CD4-positive, CD25-positive, alpha-beta regulatory T cell (primary cell): ENCODE measurements at regions not wholly inside any gene's neighbourhood (a gene's known extent, or its start where the extent isn't known, plus 50 kb on each side); places are given as distances from the start of the nearest gene placed in this dataset.
"Not testable (repeated sequence)": the region's sequence is repeated elsewhere in the genome, so short reads cannot be mapped to it uniquely, and the experiment has no call there.

Experiments
- ATAC-seq, 2 donors: fragments of 150-1000 bp; cut with Tn5 transposase; one replicate each; pipeline ENCODE4 v1.10.0; 2021; ENCODE audit warnings: low read depth in 2 of 2, moderate number of reproducible peaks in 2 of 2, moderate library complexity in 1 of 2
- DNase-seq, 3 donors: peaks; one replicate each; pipeline versions ENCODE4 v3.0.0 to v3.0.0-alpha.2; 2012 to 2022; ENCODE audit warnings: mixed read lengths in 1 of 3
- H3K27ac ChIP-seq: one replicate; pipeline ENCODE4 v1.7.0; 2013; ENCODE audit warnings: mild to moderate bottlenecking, low read length; ENCODE audit not compliant: insufficient read depth, poor library complexity, severe bottlenecking
- H3K27me3 ChIP-seq: one replicate; pipeline ENCODE4 v1.7.0; 2013; ENCODE audit warnings: low read length; ENCODE audit not compliant: control insufficient read depth, insufficient read depth
- H3K36me3 ChIP-seq: one replicate; pipeline ENCODE4 v1.7.0; 2013; ENCODE audit warnings: mild to moderate bottlenecking, low read length, moderate library complexity; ENCODE audit not compliant: control insufficient read depth, insufficient read depth
- H3K4me1 ChIP-seq: 2 replicates; pipeline ENCODE4 v1.7.0; 2013; ENCODE audit warnings: mild to moderate bottlenecking, low read length; ENCODE audit not compliant: insufficient read depth, control insufficient read depth, poor library complexity, severe bottlenecking
- H3K4me3 ChIP-seq: one replicate; pipeline ENCODE4 v1.7.0; 2013; ENCODE audit warnings: low read depth, mild to moderate bottlenecking, low read length, moderate library complexity
- H3K9me3 ChIP-seq, 2 experiments: 1 replicate in 1 of 2; 2 replicates in 1 of 2; pipeline ENCODE4 v1.7.0; 2013; ENCODE audit warnings: low read length in 2 of 2, mild to moderate bottlenecking in 1 of 2, moderate library complexity in 1 of 2; ENCODE audit not compliant: control insufficient read depth in 2 of 2
- H3K27ac Mint-ChIP-seq, 3 donors: one replicate each; pipeline ENCODE4 v1.8.0; 2020 to 2022; ENCODE audit warnings: mild to moderate bottlenecking in 3 of 3, mixed read lengths in 3 of 3, moderate library complexity in 2 of 3
- H3K27me3 Mint-ChIP-seq: one replicate; pipeline ENCODE4 v1.8.0; 2022; ENCODE audit warnings: mild to moderate bottlenecking, mixed read lengths
- H3K36me3 Mint-ChIP-seq: one replicate; pipeline ENCODE4 v1.8.0; 2020; ENCODE audit warnings: mixed read lengths
- H3K4me1 Mint-ChIP-seq, 4 donors: one replicate each; pipeline ENCODE4 v1.8.0; 2020 to 2022; ENCODE audit warnings: mixed read lengths in 4 of 4, mild to moderate bottlenecking in 1 of 4
- H3K4me3 Mint-ChIP-seq, 4 donors: one replicate each; pipeline ENCODE4 v1.8.0; 2020 to 2022; ENCODE audit warnings: mild to moderate bottlenecking in 4 of 4, mixed read lengths in 4 of 4, moderate library complexity in 3 of 4
- H3K9me3 Mint-ChIP-seq, 7 donors: one replicate each; pipeline ENCODE4 v1.8.0; 2020 to 2022; ENCODE audit warnings: mixed read lengths in 7 of 7, mild to moderate bottlenecking in 3 of 7, moderate library complexity in 2 of 7

GRCh38 chr1:148292915-148293314 is 140.8 kb upstream of the NBPF11 start:
- Mint-ChIP-seq H3K27me3 (peaks cover 23% of the 10 kb centered on the region), H3K27ac (no peak overlapping the region)

GRCh38 chr1:148290881-148291280 is 138.8 kb upstream of the NBPF11 start:
- H3K27me3 ChIP-seq = peaks cover 7% of the 10 kb centered on the region
- H3K4me1 ChIP-seq = no peaks in the 10 kb centered on the region
- H3K36me3 ChIP-seq = no peaks in the 10 kb centered on the region
- no peak for ATAC-seq
- H3K36me3 Mint-ChIP-seq = no peaks in the 10 kb centered on the region
- H3K9me3 Mint-ChIP-seq = peaks cover 0 to 3% (median 0%) of the 10 kb centered on the region in 7 donors
- DNase-seq = no peak
- H3K4me3 Mint-ChIP-seq = no peak overlapping the region
- H3K27me3 Mint-ChIP-seq = peaks cover 37% of the 10 kb centered on the region
- no peak overlapping the region for H3K27ac ChIP-seq
- no peak overlapping the region for H3K27ac Mint-ChIP-seq
- no peak overlapping the region for H3K4me3 ChIP-seq
- H3K9me3 ChIP-seq = no peaks in the 10 kb centered on the region
- H3K4me1 Mint-ChIP-seq = no peaks in the 10 kb centered on the region

More at GRCh38 chr1:148292915-148293314, 140.8 kb upstream of the NBPF11 start:
- H3K9me3 Mint-ChIP-seq = no peaks in the 10 kb centered on the region
- DNase-seq = no peak
- no peak overlapping the region for H3K4me3 Mint-ChIP-seq
- H3K9me3 ChIP-seq = no peaks in the 10 kb centered on the region
- no peaks in the 10 kb centered on the region for H3K36me3 ChIP-seq
- no peaks in the 10 kb centered on the region for H3K4me1 Mint-ChIP-seq
- no peaks in the 10 kb centered on the region for H3K4me1 ChIP-seq
- no peak overlapping the region for H3K4me3 ChIP-seq
- H3K27ac ChIP-seq = no peak overlapping the region
- H3K36me3 Mint-ChIP-seq = no peaks in the 10 kb centered on the region
- no peak for ATAC-seq
- H3K27me3 ChIP-seq = peaks cover 7% of the 10 kb centered on the region

GRCh38 chr1:148289647-148290046 is 137.6 kb upstream of the NBPF11 start:
- ATAC-seq (no peak), DNase-seq (no peak)
- Mint-ChIP-seq H3K4me3 (no peak overlapping the region), H3K27ac (peak overlapping the region in 1 of 3 donors; percentile 10), H3K4me1 (no peaks in the 10 kb centered on the region), H3K9me3 (peaks cover 0 to 3% (median 0%) of the 10 kb centered on the region in 7 donors), H3K36me3 (no peaks in the 10 kb centered on the region), H3K27me3 (peaks cover 30% of the 10 kb centered on the region)
- Histone ChIP-seq H3K4me1 (no peaks in the 10 kb centered on the region), H3K9me3 (no peaks in the 10 kb centered on the region), H3K4me3 (no peak overlapping the region), H3K36me3 (no peaks in the 10 kb centered on the region), H3K27me3 (peaks cover 7% of the 10 kb centered on the region), H3K27ac (no peak overlapping the region)

GRCh38 chr1:148285946-148286345 is 133.9 kb upstream of the NBPF11 start:
- not testable (repeated sequence) for H3K36me3 Mint-ChIP-seq

GRCh38 chr1:148280831-148281572 is 128.9 kb upstream of the NBPF11 start:
- Mint-ChIP-seq H3K4me1 (peaks cover 2 to 12% (median 6%) of the 10 kb centered on the region in 4 donors), H3K27me3 (peaks cover 45% of the 10 kb centered on the region), H3K4me3 (peak overlapping the region in 3 of 4 donors; percentile 38 to 93 (median 83))
- peaks cover 22% of the 10 kb centered on the region for H3K27me3 ChIP-seq
- peak; percentile 77 to 86 for ATAC-seq
- H3K27ac Mint-ChIP-seq, H3K36me3 ChIP-seq, DNase-seq, H3K4me3 ChIP-seq, H3K36me3 Mint-ChIP-seq, H3K4me1 ChIP-seq, H3K27ac ChIP-seq, H3K9me3 ChIP-seq, H3K9me3 Mint-ChIP-seq: not testable (repeated sequence)

More at GRCh38 chr1:148285946-148286345, 133.9 kb upstream of the NBPF11 start:
- not testable (repeated sequence) for H3K4me1 Mint-ChIP-seq, H3K4me1 ChIP-seq, H3K9me3 ChIP-seq, H3K4me3 Mint-ChIP-seq, H3K27ac Mint-ChIP-seq, H3K9me3 Mint-ChIP-seq, H3K36me3 ChIP-seq, DNase-seq, H3K27me3 ChIP-seq, ATAC-seq, H3K4me3 ChIP-seq, H3K27ac ChIP-seq
- H3K27me3 Mint-ChIP-seq = peaks cover 21% of the 10 kb centered on the region

- not testable (repeated sequence) for H3K9me3 Mint-ChIP-seq, H3K4me3 Mint-ChIP-seq, H3K27ac Mint-ChIP-seq, H3K4me1 ChIP-seq, H3K27ac ChIP-seq, ATAC-seq, H3K36me3 ChIP-seq, H3K9me3 ChIP-seq, H3K36me3 Mint-ChIP-seq, DNase-seq, H3K4me3 ChIP-seq
- Mint-ChIP-seq H3K27me3 (peaks cover 58% of the 10 kb centered on the region), H3K4me1 (peaks cover 2 to 12% (median 6%) of the 10 kb centered on the region in 4 donors)
- H3K27me3 ChIP-seq = peaks cover 29% of the 10 kb centered on the region
Measured at GRCh38 chr1:148279002-148279542, 127.0 kb upstream of the NBPF11 start.

- not testable (repeated sequence) for H3K36me3 Mint-ChIP-seq, H3K27ac ChIP-seq, ATAC-seq, H3K9me3 ChIP-seq, H3K27ac Mint-ChIP-seq, DNase-seq, H3K4me1 ChIP-seq, H3K36me3 ChIP-seq, H3K4me3 ChIP-seq, H3K9me3 Mint-ChIP-seq
- peaks cover 29% of the 10 kb centered on the region for H3K27me3 ChIP-seq
- peaks cover 67% of the 10 kb centered on the region for H3K27me3 Mint-ChIP-seq
- peak overlapping the region in 1 of 4 donors; percentile 15 for H3K4me3 Mint-ChIP-seq
- peaks cover 2 to 12% (median 6%) of the 10 kb centered on the region in 4 donors for H3K4me1 Mint-ChIP-seq
Measured at GRCh38 chr1:148277865-148278279, 125.8 kb upstream of the NBPF11 start.

GRCh38 chr1:148267066-148267465 is 115.0 kb upstream of the NBPF11 start:
- H3K27me3 Mint-ChIP-seq = peaks cover 23% of the 10 kb centered on the region
- ATAC-seq, H3K9me3 Mint-ChIP-seq, H3K27me3 ChIP-seq, H3K4me1 ChIP-seq, H3K36me3 ChIP-seq, DNase-seq, H3K27ac ChIP-seq, H3K36me3 Mint-ChIP-seq, H3K9me3 ChIP-seq, H3K27ac Mint-ChIP-seq, H3K4me3 ChIP-seq: not testable (repeated sequence)
- peaks cover 6 to 19% (median 11%) of the 10 kb centered on the region in 4 donors for H3K4me1 Mint-ChIP-seq
- H3K4me3 Mint-ChIP-seq = peak overlapping the region in 1 of 4 donors; percentile 29
